GM18858 (cell line): ENCODE measurements at regions not wholly inside any gene's neighbourhood (a gene's known extent, or its start where the extent isn't known, plus 50 kb on each side); places are given as distances from the start of the nearest gene placed in this dataset.
"Not testable (repeated sequence)": the region's sequence is repeated elsewhere in the genome, so short reads cannot be mapped to it uniquely, and the experiment has no call there.

Experiments used
- ATAC-seq: cut with Tn5 transposase; IDR thresholded peaks from one replicate; pipeline ENCODE4 v1.9.1; 2021; ENCODE audit not compliant: unreplicated experiment

- ATAC-seq: no peak
These were observed 52.4 kb upstream of the SLC1A4 start for GRCh38 chr2:64936809-64937208.

- not testable (repeated sequence) for ATAC-seq
These were observed 51.9 kb upstream of the SLC1A4 start for GRCh38 chr2:64937314-64937686.

- ATAC-seq: peak; percentile 35
These were observed 51.3 kb upstream of the SLC1A4 start for GRCh38 chr2:64937687-64938491.

- ATAC-seq: no peak
These were observed 50.5 kb upstream of the SLC1A4 start for GRCh38 chr2:64938607-64939285.

- ATAC-seq: no peak
These were observed 49.8 kb upstream of the SLC1A4 start for GRCh38 chr2:64939332-64939917.
